H9 (cell line): ENCODE measurements at regions not wholly inside any gene's neighbourhood (a gene's known extent, or its start where the extent isn't known, plus 50 kb on each side); places are given as distances from the start of the nearest gene placed in this dataset.

Source experiments
- DNase-seq: peaks from one replicate; pipeline ENCODE4 v3.0.0-alpha.2; 2017
- H2AFZ ChIP-seq: one replicate; pipeline ENCODE4 v1.6.1; 2013; ENCODE audit warnings: mild to moderate bottlenecking, low read length, control low read depth, moderate library complexity
- H2AK5ac ChIP-seq: 2 replicates; pipeline ENCODE4 v1.6.1; 2013; ENCODE audit warnings: low read length, control low read depth, mixed read lengths; ENCODE audit not compliant: insufficient read length
- H2BK120ac ChIP-seq: one replicate; pipeline ENCODE4 v1.6.1; 2013; ENCODE audit warnings: low read depth, mild to moderate bottlenecking, low read length, control low read depth, inconsistent platforms; ENCODE audit not compliant: poor library complexity, severe bottlenecking
- H2BK12ac ChIP-seq: 2 replicates; pipeline ENCODE4 v1.6.1; 2013; ENCODE audit warnings: low read length, control low read depth, mixed read lengths, low read depth; ENCODE audit not compliant: insufficient read length
- H2BK15ac ChIP-seq: 2 replicates; pipeline ENCODE4 v1.6.1; 2013; ENCODE audit warnings: low read depth, low read length, control low read depth
- H2BK20ac ChIP-seq: one replicate; pipeline ENCODE4 v1.6.1; 2013; ENCODE audit warnings: low read depth, mild to moderate bottlenecking, low read length, control low read depth, inconsistent platforms; ENCODE audit not compliant: poor library complexity, severe bottlenecking
- H2BK5ac ChIP-seq: 2 replicates; pipeline ENCODE4 v1.6.1; 2013; ENCODE audit warnings: low read length, control low read depth, mixed read lengths; ENCODE audit not compliant: insufficient read length
- H3K14ac ChIP-seq: 2 replicates; pipeline ENCODE4 v1.6.1; 2013; ENCODE audit warnings: low read length, control low read depth; ENCODE audit not compliant: insufficient read depth
- H3K18ac ChIP-seq: 2 replicates; pipeline ENCODE4 v1.6.1; 2013; ENCODE audit warnings: low read depth, mild to moderate bottlenecking, mixed read lengths, low read length, control low read depth; ENCODE audit not compliant: insufficient read length
- H3K23ac ChIP-seq: 2 replicates; pipeline ENCODE4 v1.6.1; 2013; ENCODE audit warnings: low read length, control low read depth, mixed read lengths, low read depth; ENCODE audit not compliant: insufficient read length
- H3K23me2 ChIP-seq: 2 replicates; pipeline ENCODE4 v1.6.1; 2013; ENCODE audit warnings: low read depth, mild to moderate bottlenecking, mixed read lengths, low read length, control low read depth; ENCODE audit not compliant: insufficient read length, poor library complexity, severe bottlenecking
- H3K27ac ChIP-seq: 2 replicates; pipeline ENCODE4 v1.5.1; 2013; ENCODE audit warnings: low read length, control low read depth, mixed read lengths, low read depth; ENCODE audit not compliant: insufficient read length
- H3K27me3 ChIP-seq: 2 replicates; pipeline ENCODE4 v1.6.1; 2013; ENCODE audit warnings: low read length, control low read depth, inconsistent platforms; ENCODE audit not compliant: insufficient read depth
- H3K4ac ChIP-seq: 2 replicates; pipeline ENCODE4 v1.6.1; 2013; ENCODE audit warnings: low read depth, mild to moderate bottlenecking, control low read depth, inconsistent platforms, low read length, moderate library complexity
- H3K4me1 ChIP-seq: 2 replicates; pipeline ENCODE4 v1.6.1; 2013; ENCODE audit warnings: low read length, control low read depth, inconsistent platforms; ENCODE audit not compliant: insufficient read depth
- H3K4me2 ChIP-seq: 2 replicates; pipeline ENCODE4 v1.6.1; 2013; ENCODE audit warnings: low read length, control low read depth, mixed read lengths; ENCODE audit not compliant: insufficient read length, insufficient read depth
- H3K56ac ChIP-seq: 2 replicates; pipeline ENCODE4 v1.6.1; 2013; ENCODE audit warnings: low read depth, mild to moderate bottlenecking, mixed read lengths, low read length, control low read depth; ENCODE audit not compliant: insufficient read length
- H3K79me1 ChIP-seq: 2 replicates; pipeline ENCODE4 v1.6.1; 2013; ENCODE audit warnings: low read depth, mild to moderate bottlenecking, moderate library complexity, low read length, control low read depth, inconsistent platforms; ENCODE audit not compliant: insufficient read depth, poor library complexity, severe bottlenecking
- H3K79me2 ChIP-seq: 2 replicates; pipeline ENCODE4 v1.6.1; 2013; ENCODE audit warnings: low read length, control low read depth, inconsistent platforms; ENCODE audit not compliant: insufficient read depth
- H3K9ac ChIP-seq: 2 replicates; pipeline ENCODE4 v1.6.1; 2013; ENCODE audit warnings: low read length, control low read depth, mixed read lengths; ENCODE audit not compliant: insufficient read length; ENCODE audit errors: extremely low read depth
- H3K9me3 ChIP-seq: one replicate; pipeline ENCODE4 v1.6.1; 2013; ENCODE audit warnings: low read depth, low read length, inconsistent platforms; ENCODE audit not compliant: control insufficient read depth
- H3T11ph ChIP-seq: one replicate; pipeline ENCODE4 v1.6.1; 2013; ENCODE audit warnings: mild to moderate bottlenecking, low read length, control low read depth, inconsistent platforms
- H4K20me1 ChIP-seq: one replicate; pipeline ENCODE4 v1.6.1; 2013; ENCODE audit not compliant: control insufficient read depth, insufficient read length, insufficient read depth
- H4K5ac ChIP-seq: 2 replicates; pipeline ENCODE4 v1.6.1; 2013; ENCODE audit warnings: low read depth, mild to moderate bottlenecking, mixed read lengths, low read length, control low read depth; ENCODE audit not compliant: insufficient read length
- H4K8ac ChIP-seq: replicated peaks from 2 replicates; pipeline ENCODE4 v1.6.1; 2013; ENCODE audit warnings: low read length, control low read depth, mixed read lengths, low read depth; ENCODE audit not compliant: insufficient read length
- H4K91ac ChIP-seq: 2 replicates; pipeline ENCODE4 v1.6.1; 2013; ENCODE audit warnings: low read depth, mild to moderate bottlenecking, moderate library complexity, mixed read lengths, low read length, control low read depth; ENCODE audit not compliant: insufficient read length
- H3K27ac Mint-ChIP-seq, 3 experiments: 2 replicates in 2 of 3; 3 replicates in 1 of 3; pipeline ENCODE4 v1.8.0; 2020 to 2021; ENCODE audit warnings: mixed read lengths in 3 of 3, mild to moderate bottlenecking in 1 of 3, moderate library complexity in 1 of 3
- H3K27me3 Mint-ChIP-seq: 2 replicates; pipeline ENCODE4 v1.8.0; 2021; ENCODE audit warnings: low read depth, mild to moderate bottlenecking, moderate library complexity, mixed read lengths
- H3K36me3 Mint-ChIP-seq, 3 experiments: 2 replicates in 2 of 3; 3 replicates in 1 of 3; pipeline ENCODE4 v1.8.0; 2020 to 2021; ENCODE audit warnings: low read depth in 3 of 3, mixed read lengths in 3 of 3; ENCODE audit not compliant: insufficient read depth in 1 of 3
- H3K4me1 Mint-ChIP-seq, 2 experiments: 2 replicates each; pipeline ENCODE4 v1.8.0; 2020; ENCODE audit warnings: mixed read lengths in 2 of 2
- H3K4me3 Mint-ChIP-seq, 2 experiments: 2 replicates in 1 of 2; 3 replicates in 1 of 2; pipeline ENCODE4 v1.8.0; 2020 to 2021; ENCODE audit warnings: mild to moderate bottlenecking in 2 of 2, mixed read lengths in 2 of 2, moderate library complexity in 1 of 2
- H3K9me3 Mint-ChIP-seq, 2 experiments: 2 replicates in 1 of 2; 3 replicates in 1 of 2; pipeline ENCODE4 v1.8.0; 2020; ENCODE audit warnings: mild to moderate bottlenecking in 2 of 2, mixed read lengths in 2 of 2, moderate library complexity in 1 of 2
- WGBS: extraction: QIAGEN DNeasy Blood & Tissue Kit; methylation state at CpG from one replicate; pipeline ENCODE4 v1.1.7; 2013; ENCODE audit warnings: missing lambda C conversion rate, low lambda C conversion rate, mixed read lengths; ENCODE audit not compliant: insufficient read length; ENCODE audit errors: extremely low coverage; 5-methylcytosine and 5-hydroxymethylcytosine counted together
- TF ChIP-seq, protein P1 (sequence below): fragments of 200-600 bp; sonication (generic); conservative IDR thresholded peaks from 3 replicates; pipeline ENCODE4 v1.8.0; 2021; ENCODE audit warnings: antibody characterized with exemption, mild to moderate bottlenecking

DNA sequence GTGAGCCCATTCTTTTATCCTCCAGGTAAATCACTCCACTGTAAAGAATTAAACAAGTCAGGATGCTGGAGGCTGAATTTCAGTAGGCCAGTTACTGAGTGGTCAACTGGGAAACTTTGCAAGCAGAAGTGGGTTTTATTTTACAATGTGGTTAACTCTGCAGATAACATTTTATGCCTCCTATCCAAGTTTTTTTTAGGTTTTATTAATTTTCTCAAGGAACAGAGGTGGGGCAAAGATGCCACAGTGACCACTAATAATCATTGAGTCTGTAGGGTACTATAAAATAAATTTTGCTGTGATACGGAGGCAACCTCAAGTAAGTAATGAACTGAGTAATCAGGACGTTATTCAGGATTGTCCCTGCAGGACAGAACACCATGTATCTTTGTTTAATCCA, 599.9 kb downstream of the METTL15 start:
- no peak overlapping the region for H2BK15ac ChIP-seq
- no peak overlapping the region for H3K14ac ChIP-seq
- WGBS: no CpG with 5 or more reads among the region's 2 CpGs
- DNase-seq: no peak
- H3K23ac ChIP-seq: no peak overlapping the region
- no peaks in the 10 kb centered on the region for H4K20me1 ChIP-seq
- H3K27ac ChIP-seq: no peak overlapping the region
- no peaks in the 10 kb centered on the region for H3K79me2 ChIP-seq
- H3K4me2 ChIP-seq: no peak overlapping the region
- no peak overlapping the region for H4K5ac ChIP-seq
- H2BK5ac ChIP-seq: no peak overlapping the region
- H3K9me3 Mint-ChIP-seq: peaks cover 0 to 2% of the 10 kb centered on the region in 2 experiments; a peak in 1 of 5 replicates
- H3K56ac ChIP-seq: no peak overlapping the region
- H3K27ac Mint-ChIP-seq: no peak overlapping the region
- no peak overlapping the region for H4K91ac ChIP-seq
- H3K4me1 ChIP-seq: no peaks in the 10 kb centered on the region
- H2AK5ac ChIP-seq: no peak overlapping the region
- no peaks in the 10 kb centered on the region for H3K9me3 ChIP-seq
- H3K18ac ChIP-seq: no peak overlapping the region
- H3K79me1 ChIP-seq: no peaks in the 10 kb centered on the region
- H3T11ph ChIP-seq: no peak overlapping the region
- H3K36me3 Mint-ChIP-seq: peaks cover 0 to 2% (median 0%) of the 10 kb centered on the region in 3 experiments; a peak in 1 of 7 replicates
- H3K9ac ChIP-seq: no peak overlapping the region
- no peak overlapping the region for H2BK20ac ChIP-seq
- TF ChIP-seq, protein P1, sequence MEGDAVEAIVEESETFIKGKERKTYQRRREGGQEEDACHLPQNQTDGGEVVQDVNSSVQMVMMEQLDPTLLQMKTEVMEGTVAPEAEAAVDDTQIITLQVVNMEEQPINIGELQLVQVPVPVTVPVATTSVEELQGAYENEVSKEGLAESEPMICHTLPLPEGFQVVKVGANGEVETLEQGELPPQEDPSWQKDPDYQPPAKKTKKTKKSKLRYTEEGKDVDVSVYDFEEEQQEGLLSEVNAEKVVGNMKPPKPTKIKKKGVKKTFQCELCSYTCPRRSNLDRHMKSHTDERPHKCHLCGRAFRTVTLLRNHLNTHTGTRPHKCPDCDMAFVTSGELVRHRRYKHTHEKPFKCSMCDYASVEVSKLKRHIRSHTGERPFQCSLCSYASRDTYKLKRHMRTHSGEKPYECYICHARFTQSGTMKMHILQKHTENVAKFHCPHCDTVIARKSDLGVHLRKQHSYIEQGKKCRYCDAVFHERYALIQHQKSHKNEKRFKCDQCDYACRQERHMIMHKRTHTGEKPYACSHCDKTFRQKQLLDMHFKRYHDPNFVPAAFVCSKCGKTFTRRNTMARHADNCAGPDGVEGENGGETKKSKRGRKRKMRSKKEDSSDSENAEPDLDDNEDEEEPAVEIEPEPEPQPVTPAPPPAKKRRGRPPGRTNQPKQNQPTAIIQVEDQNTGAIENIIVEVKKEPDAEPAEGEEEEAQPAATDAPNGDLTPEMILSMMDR: no peak
- H4K8ac ChIP-seq: no peak overlapping the region
- no peak overlapping the region for H2BK12ac ChIP-seq
- H2AFZ ChIP-seq: no peak overlapping the region
- H3K27me3 Mint-ChIP-seq: no peaks in the 10 kb centered on the region
- H3K4ac ChIP-seq: no peak overlapping the region
- H2BK120ac ChIP-seq: no peak overlapping the region
- no peaks in the 10 kb centered on the region for H3K23me2 ChIP-seq
- H3K4me1 Mint-ChIP-seq: peaks cover 4 to 5% of the 10 kb centered on the region in 2 experiments
- no peak overlapping the region for H3K4me3 Mint-ChIP-seq
- H3K27me3 ChIP-seq: no peaks in the 10 kb centered on the region
